CD4-positive, alpha-beta T cell treated with Interleukin-6 at 100 ng/mL for 8 hours (primary cell): ENCODE measurements at regions not wholly inside any gene's neighbourhood (a gene's known extent, or its start where the extent isn't known, plus 50 kb on each side); places are given as distances from the start of the nearest gene placed in this dataset.
"Not testable (repeated sequence)": the region's sequence is repeated elsewhere in the genome, so short reads cannot be mapped to it uniquely, and the experiment has no call there.

ENCODE experiments used
- DNase-seq: peaks from one replicate; pipeline ENCODE4 v3.0.0-alpha.2; 2020; ENCODE audit warnings: mixed read lengths, low spot score

DNA sequence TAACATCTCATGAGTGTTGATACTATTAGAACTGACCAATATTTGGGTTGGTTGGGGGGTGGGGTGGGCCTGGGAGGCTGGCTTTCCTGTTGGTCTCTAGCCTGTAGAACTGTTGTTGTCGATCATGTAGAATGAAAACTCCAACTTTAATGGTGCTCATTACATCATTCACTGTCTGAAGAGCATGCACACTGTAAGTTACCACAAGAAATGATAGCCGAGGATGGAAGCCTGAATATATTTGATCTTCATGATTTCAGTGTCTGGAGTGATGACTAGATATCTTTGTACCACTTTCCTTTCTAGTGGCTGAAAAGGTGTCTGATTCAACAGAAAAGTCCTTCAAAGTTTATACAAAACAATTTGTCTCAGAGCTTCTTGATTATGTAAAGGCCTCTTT lies 123.6 kb downstream of the XCL2 start:
- no peak for DNase-seq

DNA sequence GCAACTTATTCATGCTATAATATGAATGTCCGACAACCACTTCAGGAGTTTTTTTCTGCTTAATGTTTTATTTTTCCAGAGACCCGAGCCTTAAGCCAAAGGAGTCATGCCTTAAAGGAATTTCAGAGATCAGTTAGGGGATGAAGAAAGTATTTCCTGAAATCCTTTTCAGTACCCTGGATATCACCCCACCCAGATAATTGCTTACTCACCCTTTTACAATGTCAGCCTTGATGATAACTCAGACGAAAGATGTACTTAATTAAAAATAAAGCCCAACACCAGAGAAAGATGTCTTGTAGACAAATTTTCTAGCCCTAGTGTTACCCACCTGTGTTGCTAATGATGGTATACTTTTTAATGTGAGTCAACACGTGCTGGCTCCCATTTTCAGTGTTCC lies 124.1 kb downstream of the XCL2 start:
- DNase-seq = no peak

DNA sequence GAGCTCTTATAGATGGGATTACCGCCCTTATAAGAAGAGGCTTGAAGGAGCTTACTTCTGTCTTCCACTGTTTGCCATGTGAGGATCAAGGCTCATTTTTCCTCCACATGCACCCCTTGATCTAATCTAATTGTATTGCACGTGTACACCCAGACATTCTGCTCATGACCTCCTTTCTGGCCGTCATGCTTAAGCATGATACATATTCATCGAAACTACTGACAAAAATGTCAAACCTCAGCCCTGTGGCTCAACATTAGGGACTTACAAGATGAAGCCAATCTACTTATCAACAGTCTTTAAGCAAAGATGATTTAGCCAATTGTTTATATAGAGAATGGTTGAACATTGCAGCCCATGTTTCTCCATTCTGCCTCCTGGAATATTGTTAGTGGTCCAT lies 127.6 kb downstream of the XCL2 start:
- no peak for DNase-seq

DNA sequence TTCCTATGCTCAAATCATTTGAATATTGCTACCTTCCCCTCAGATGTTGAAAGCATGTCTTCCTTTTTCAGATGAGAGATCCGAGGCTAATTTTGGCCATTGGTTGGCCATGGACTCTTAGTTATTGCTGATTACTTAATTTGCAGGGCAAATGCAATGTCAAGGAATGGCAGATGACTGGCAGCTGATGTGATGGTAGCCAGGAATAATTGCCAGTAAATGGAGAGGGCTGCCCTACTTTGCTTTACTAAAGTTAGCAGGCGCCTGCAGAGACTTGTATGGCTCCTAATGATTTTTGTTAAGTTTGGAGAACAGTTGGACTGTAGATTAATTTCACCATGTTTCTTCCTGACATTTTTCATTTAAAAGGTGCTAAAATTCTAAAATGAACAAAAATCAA lies 128.9 kb downstream of the XCL2 start:
- no peak for DNase-seq

DNA sequence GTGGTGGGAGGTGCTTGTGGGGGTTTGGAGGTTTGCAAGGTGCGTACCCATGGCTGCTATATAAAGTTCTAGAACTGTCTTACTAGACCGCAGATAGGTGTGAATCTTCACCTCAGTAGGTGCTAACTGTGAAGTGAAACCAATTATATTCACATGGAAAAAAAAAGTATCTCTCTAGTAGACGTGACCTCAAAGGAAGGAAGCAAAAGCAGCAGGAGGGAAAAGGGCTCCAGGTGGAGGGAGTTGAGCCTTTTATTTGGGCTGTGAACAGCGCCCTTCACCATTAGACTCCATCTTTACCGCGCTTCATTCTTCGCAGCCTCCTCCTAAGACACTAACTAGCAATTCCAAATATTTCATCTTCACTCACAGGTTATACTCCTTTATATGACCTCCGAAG lies 129.8 kb downstream of the TBX19 start:
- DNase-seq = peak; percentile 24

DNA sequence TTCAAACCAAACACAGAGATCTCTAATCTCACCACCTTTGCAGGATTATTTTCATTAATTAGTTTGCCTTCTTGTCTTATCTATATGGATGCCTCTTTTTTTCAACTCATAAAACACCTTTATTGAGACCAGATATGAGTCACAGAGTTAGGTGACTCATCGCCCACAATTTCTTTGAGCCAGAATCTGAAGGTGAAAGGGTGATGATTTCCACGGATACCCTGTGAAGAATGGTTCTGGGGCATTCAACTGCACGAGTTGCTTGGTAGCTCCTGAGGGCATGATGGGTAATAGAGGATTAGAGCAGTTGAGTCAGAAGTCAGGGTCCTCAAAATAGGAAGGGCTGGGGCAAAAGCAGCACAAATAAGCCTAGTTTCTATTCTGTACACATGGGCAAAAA lies 128.2 kb downstream of the TBX19 start:
- DNase-seq = peak; percentile 76

DNA sequence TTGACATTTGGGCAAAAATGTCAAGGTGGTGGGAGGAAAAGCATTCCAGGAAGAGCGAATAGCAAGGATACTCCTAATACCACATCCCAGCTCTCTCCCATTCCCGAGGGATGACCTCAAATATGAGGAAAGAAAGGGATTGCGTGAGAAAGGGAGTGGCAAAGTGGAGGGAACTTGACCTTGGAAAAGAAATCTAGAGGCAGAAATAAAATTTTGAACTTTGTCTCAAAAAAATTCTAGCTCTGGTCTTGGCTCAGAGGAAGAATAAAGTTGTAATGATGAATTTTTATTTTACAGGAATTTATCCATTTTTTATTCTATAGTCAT lies 127.8 kb downstream of the TBX19 start:
- DNase-seq = no peak

DNA sequence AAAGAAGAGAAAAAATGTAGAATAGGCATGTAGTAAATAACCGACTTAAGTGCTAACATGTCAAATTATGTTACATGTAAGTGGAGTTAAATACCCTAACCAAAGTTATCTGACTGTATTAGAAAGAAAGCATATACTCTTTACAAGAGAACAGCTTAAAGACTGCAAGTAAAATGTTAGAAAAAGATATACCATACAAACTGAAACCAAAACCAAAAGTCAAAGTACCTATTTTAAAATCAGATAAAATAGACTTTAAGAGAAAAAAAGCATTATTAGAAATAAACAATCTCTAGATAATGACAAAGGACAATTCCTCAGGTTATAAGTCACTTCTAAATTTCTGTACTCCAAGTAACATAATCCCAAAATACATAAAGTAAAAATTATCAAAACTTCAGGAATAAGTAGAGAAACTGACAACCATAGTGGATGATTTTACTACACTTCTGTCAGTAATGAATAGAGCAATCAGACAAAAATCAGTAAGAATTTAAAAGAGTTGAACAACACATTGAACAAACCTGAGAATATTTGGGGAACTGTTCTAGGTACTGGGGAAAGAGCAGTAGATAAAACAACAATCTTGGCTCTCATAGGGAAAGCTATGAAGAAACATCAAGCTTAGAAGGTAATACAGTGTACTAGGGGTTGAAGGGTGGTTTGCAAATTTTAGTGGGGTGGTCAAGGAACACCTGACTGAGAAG lies 127.3 kb downstream of the TBX19 start:
- no peak for DNase-seq

DNA sequence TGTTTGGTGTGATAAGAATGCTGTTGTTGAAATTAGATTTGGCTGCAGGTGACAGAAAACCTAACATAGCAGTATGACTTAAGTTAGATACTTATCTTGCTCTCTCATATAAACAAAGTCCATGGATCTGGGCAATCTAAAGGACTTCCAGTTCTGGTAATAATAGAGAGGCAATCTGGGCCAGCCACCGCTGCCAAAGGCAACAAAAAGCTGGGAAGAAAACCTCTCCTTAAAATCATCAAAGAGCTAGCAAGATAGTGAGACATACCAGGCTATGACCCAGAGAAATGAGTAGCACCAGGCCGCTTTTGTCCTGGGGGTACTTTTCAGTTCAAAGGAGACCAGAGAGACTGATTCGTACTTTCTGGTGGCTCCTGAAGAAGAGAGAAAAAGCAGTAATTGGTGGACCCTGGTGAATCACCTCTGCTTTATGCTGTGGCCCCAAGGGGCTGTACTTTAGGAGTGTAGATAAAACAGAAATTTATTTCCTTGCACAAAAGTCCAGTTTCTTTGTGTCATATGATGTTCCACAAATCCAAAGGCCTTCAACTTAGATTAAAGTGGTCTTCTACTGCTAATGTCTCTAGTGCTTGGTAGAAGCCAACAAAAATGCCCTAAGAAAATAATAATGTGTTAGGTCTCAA lies 125.4 kb downstream of the TBX19 start:
- DNase-seq = no peak

DNA sequence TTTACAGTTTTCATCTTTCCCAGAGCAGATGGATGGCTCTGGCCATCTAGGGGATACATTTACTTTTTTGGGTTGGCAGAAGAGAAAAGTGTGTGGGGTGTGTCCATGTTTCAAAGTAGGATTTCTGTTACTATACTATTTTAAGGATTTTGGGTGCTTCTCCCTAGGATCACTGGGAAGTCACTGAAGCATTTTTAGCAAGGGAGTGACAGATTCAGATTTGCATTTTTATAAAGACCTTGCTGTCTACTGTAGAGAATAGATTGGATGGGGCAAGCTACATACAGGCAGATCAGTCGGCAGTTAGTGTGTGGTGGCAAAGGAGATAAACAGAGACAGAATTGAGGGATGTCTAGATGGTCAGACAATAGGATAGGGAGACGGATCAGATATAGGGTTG lies 122.5 kb downstream of the TBX19 start:
- DNase-seq = no peak

DNA sequence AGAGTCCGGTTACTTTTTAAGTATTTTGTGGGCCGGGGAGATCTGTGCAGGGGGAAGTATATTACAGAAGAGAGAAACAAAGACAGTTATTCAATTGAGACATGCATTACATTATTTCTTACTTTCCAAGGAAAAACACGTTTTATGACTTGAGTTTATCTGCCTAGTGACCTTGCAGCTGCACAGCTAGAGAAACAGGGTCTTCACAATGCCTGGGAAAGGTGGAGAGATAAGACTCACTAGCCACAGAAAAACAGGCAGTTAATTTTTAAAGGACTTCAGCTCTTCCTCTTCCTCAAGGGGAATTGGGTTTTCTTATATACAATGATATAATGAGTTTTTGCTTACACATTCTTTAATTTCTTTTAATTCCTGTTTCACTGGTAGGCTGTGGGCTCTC lies 121.8 kb downstream of the TBX19 start:
- DNase-seq = not testable (repeated sequence)

DNA sequence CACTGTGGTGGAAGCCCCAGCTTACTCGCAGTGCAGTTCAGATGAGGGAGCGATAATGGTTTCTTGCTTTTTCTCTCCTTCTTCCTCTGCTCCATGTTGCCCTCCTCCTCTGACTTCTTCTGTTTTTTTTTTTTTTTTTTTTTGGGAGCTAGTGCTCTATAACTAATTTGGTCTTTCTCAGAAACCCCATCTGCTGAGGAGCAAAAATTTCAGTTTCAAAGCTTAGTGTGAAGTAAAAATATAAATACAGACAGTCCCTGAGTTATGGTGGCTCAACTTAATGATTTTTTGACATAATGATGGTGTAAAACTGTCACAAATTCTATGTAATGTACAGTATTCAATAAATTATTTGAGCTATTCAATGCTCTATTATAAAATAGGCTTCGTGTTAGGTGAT lies 120.7 kb downstream of the TBX19 start:
- DNase-seq = no peak

DNA sequence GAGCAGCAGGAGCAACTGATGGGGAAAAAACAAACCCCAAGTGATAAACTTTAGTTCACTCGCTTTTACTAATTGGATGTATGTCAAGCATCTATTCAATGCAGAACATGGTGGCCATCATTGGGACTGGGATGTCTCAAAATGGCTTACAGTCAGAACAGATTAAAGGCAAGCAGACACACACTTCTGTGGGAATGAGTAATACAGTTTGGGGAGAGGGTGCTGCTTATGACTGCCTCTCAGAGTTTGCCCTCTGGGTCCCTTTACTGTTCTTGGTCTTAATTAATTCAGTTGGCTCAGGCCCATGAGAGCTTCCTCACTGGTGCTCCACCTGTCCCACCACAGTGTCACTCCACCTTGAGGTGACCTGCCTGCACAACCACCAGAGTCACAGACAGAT lies 119.5 kb downstream of the TBX19 start:
- DNase-seq = no peak

DNA sequence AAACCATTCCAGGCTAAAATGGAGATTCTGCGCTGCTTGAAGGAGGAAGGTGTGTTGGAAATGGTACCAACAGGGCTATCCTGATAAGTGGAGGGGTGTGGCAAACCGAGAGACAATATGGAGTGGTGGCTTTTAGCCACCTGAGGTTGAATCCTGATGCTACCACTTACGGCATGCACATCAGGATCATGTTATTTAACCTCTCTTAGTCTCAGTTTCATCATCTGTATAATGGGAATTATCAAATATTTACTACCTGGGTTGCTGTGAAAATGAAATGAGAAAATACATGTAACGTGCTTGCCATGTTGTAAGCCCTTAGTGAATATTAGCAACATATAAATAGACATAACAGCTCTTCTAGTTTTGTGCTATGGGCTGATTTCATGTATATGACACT lies 117.1 kb downstream of the TBX19 start:
- no peak for DNase-seq

DNA sequence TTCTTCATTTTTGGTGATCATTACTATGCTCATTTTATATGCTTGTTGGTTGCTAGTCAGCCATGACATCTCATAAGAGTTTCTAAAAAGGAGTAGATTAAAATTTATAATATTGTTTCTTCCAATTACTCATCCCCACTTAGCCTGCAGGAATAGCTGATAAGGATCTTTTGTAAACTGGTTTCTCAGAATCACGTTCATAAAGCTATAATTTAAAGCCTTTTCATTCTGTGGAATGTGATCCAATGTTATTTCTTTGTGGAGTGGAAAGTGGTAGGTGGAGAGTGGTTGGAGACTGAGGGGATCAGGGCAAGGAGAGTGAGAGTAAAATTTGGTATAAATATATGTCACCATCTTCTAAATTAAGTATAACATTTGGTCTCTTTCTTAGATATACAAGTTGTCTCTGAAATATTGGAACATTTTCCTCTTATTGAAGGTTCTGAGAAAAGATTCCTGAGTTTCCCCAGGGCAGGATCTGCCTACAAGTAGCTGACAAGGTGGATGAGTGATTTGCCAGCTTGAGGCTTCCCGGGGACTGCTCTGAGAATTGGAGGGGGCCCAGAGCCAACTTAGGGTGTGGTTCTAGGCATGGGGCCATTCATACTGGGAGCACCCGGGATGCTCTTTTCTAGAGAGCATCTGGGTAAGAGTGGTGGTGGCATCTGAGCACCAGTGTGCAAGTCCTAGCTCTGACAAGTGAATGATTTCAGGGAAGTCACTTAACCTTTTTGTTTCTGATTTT lies 116.4 kb downstream of the TBX19 start:
- DNase-seq = no peak

DNA sequence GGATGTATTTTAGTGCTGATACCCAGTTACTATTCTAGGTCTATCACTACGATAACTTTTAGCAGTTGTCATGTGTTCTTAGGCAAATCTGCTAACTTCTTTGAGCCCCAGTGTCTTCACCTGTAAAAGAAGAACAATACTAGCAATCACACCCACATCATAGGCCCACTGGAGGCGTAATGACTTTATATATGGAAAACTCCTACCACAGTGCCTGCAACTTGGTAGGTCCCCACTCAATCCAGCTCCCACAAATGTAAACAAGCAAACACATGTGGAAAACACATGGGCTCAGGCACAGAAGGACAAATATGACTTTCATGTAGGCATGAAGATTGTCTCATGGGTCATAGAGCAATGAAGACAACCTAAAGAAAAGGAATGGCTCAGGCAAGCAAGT lies 115.8 kb downstream of the TBX19 start:
- DNase-seq = no peak

DNA sequence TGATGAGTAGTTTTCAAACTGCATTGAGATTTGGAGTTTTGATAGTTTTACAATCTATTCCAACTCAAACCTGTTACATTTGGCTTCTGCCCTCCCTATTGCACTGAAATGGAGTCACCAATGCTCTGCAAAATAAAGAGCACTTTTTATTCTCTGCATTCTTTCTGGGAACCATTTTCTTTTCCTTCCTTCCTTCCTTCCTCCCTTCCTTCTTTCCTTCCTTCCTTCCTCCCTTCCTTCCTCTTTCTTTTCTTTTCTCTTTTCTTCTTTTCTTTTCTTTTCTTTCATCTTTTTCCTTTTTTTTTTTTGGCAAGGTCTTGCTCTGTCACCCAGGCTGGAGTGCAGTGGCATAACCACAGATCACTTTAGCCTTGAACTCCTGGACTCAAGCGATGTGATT lies 114.2 kb downstream of the TBX19 start:
- DNase-seq = no peak

DNA sequence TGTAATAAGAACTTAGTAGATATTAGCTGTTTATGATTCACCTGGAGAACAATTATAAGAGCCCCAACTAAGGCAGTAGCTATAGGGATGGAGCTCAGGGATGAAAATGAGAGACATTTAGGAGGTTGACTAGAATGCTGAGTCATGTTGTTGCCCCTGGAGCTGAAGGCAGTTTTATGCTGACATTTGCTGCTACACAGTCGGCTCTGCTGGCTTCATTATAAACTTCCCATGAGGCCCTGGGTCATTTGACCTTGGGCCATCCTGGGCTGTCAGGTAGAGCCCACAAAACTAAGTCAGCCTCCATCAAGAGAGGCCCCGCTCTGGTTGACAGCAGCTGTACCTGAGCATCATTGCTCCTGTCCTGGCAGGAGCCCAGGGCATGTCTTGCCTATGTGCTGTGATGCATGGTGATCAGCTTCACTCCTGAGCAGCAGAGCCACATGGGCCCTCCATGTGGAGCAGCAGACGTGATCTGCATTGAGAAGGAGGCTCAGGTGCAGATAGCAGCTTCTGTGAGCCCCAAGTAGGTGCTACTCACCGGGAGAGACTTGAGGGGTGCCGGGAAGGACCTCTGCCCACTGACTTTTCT lies 112.4 kb downstream of the TBX19 start:
- no peak for DNase-seq

DNA sequence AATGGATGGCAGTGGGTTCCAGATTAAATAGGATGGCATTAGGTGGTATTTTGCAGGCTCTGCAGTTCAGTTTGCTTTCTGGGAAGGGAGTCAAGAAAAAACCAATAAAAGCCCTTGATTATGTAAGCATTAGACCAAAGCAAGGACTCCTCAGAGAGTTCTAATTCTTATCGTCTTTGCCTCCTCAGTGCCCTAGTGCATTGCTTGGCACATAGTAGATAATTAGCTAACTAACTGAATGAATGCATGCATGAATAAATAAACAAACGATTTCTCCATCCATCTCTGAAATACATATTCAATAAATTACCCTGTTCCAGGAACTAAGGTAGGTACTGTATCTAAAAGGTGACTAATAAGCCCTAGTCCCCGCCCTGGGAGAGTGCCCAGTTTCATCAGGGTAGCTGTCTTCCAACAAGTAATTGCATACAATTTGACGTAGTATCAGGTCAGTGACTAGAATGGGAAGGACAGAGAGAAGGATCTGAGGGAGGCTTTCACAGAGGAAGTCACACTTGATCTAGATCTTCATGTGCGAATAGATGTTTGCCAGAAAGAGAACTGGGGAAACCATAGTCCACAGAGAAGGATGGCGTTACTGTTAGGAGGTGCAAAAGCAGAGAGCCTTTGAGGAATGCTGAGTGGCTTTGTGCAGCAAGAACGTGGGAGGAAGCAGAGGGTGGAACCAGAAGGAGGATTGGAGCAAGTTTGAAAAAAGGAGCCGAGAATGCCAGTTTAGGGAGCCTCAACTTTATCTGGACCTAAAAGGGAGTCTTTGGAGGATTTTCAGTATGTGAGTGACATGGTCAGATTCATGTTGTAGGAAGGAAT lies 111.4 kb downstream of the TBX19 start:
- no peak for DNase-seq

DNA sequence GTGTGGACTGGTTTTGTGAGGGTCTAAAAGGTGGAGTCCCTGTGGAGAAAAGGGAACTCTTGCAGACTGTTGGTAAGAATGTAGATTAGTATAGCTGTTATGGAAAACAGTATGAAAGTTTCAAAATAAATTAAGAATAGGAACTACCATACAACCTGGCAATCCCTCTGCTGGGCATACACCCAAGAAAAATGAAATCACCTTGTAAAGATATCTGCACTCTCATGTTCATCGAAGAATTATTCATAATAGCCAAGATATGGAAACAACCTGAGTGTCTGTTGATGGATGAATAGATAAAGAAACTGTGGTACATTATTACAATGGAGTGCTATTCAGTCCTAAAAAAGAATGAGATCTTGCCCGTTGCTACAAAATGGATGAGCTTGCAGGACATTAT lies 109.6 kb downstream of the TBX19 start:
- no peak for DNase-seq

DNA sequence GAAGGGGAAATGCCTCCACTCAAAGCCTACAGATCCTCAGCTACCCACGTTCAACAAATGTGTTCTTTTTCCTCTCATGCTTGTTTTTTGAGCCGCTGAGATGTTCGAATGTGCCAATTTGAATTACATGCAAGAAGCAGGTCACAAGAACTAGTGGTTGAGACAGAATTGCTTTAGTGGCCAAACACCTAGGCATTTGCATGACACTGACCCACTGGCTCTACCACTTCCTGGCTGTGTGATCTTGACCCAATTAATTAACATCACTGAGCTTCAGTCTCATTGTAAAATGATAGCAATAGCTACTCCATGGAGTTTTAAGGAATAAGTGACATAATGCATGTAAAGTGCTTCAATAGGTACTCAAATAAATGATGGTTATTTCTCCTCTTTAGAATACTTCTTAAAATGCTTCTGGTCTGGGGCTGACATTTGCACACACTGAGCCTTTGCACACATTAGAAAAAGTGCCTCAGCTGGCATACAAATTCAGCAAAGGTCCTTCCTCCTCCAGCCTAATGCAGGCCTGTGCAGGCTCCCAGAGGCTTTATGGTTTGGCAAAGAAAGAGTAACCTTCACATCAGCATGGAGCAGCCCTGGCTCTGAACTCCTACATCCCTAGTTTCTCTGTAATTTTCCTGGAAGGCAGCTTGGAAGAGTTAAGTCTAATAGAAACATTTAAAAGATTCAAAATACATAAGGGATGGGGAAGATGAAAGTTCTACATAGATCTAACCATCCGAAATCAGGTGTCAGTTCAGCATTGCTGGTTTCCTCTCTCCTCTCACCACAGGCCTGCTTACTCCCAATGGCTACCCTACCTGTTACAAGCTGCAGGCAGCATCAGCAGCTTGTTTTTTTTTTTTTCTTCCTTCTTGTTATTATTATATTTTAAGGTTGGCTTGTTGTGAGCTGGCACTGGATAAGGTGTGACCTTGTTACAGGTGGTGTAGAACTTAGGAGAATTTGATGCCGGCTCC lies 107.4 kb downstream of the TBX19 start:
- DNase-seq = no peak
